Vagina (tissue), 2 donors: ENCODE measurements at regions not wholly inside any gene's neighbourhood (a gene's known extent, or its start where the extent isn't known, plus 50 kb on each side); places are given as distances from the start of the nearest gene placed in this dataset.

Experiments used
- DNase-seq, 2 donors: peaks; one replicate each; pipeline ENCODE4 v3.0.0-alpha.2; 2017; ENCODE audit errors: extremely low spot score in 2 of 2
- H3K27ac ChIP-seq: fragments of 200-600 bp; sonication (generic); one replicate; pipeline ENCODE4 v1.5.1; 2019
- H3K27me3 ChIP-seq: fragments of 200-600 bp; sonication (generic); one replicate; pipeline ENCODE4 v1.5.1; 2019
- H3K36me3 ChIP-seq, 2 donors: fragments of 200-600 bp; sonication (generic); one replicate each; pipeline ENCODE4 v1.5.1; 2017 to 2019
- H3K4me1 ChIP-seq: fragments of 200-600 bp; sonication (generic); one replicate; pipeline ENCODE4 v1.5.1; 2019
- H3K4me3 ChIP-seq, 2 donors: fragments of 200-600 bp; sonication (generic); 1 replicate in 1 of 2; 2 replicates in 1 of 2; pipeline ENCODE4 v1.5.1; 2016 to 2019
- H3K9me3 ChIP-seq: fragments of 200-600 bp; sonication (generic); one replicate; pipeline ENCODE4 v1.5.1; 2019
- CTCF ChIP-seq, 3 experiments: fragments of 450-650 bp in 2 of 3; fragments of 200-600 bp in 1 of 3; sonication (generic) in 1 of 3; IDR thresholded peaks; one replicate each; pipeline ENCODE4 v1.5.1; 2017 to 2019; ENCODE audit warnings: antibody characterized with exemption in 3 of 3, mild to moderate bottlenecking in 2 of 3, moderate library complexity in 2 of 3
- POLR2A ChIP-seq, 2 donors: fragments of 450-650 bp; IDR thresholded peaks; one replicate each; pipeline ENCODE4 v1.6.1; 2017; ENCODE audit warnings: antibody characterized with exemption in 2 of 2, mild to moderate bottlenecking in 2 of 2, moderate library complexity in 2 of 2
- POLR2AphosphoS5 ChIP-seq, 2 donors: sonication (generic); formaldehyde crosslinking; IDR thresholded peaks; one replicate each; pipeline ENCODE4 v1.9.0; 2017; ENCODE audit warnings: antibody characterized with exemption in 2 of 2, mild to moderate bottlenecking in 2 of 2, low read depth in 1 of 2; ENCODE audit not compliant: insufficient read depth in 1 of 2
- intact Hi-C: fragments of 100-400 bp; cut with DNase I; formaldehyde crosslinking; loops from one replicate; pipeline ENCODE4 v1.15.1; 2023

DNA sequence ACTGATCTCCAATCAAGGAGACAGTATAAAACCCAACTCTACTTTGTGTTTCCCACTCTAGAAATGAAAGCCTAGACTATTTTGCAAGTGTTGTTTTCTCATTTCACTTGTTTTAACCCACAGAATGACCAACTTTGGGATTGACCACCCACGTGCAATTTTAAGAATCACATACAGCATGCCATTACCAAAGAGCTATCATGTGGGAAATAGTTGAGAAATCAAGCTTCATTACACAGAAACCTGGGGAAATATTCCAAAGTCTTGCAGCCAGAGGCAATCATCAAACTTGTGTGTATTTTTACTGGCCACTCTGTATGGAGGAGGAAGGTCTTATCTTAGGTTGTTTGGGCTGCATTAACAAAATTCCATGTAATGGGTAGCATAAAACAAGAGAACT, 451.4 kb upstream of the DAB2 start:
- no peaks in the 10 kb centered on the region for H3K9me3 ChIP-seq
- H3K4me3 ChIP-seq, result no peak overlapping the region
- H3K27ac ChIP-seq, result no peak overlapping the region
- no peaks in the 10 kb centered on the region for H3K36me3 ChIP-seq
- no peaks in the 10 kb centered on the region for H3K27me3 ChIP-seq
- no peaks in the 10 kb centered on the region for H3K4me1 ChIP-seq
- no peak for DNase-seq
- intact Hi-C loops, result no loop called here
- TF ChIP-seq CTCF (IDR thresholded peaks at IDR 0.05) (no peak), POLR2AphosphoS5 (IDR thresholded peaks at IDR 0.05; ENCODE audit: insufficient read depth in 1 of 2, low read depth in 1 of 2) (no peak)

DNA sequence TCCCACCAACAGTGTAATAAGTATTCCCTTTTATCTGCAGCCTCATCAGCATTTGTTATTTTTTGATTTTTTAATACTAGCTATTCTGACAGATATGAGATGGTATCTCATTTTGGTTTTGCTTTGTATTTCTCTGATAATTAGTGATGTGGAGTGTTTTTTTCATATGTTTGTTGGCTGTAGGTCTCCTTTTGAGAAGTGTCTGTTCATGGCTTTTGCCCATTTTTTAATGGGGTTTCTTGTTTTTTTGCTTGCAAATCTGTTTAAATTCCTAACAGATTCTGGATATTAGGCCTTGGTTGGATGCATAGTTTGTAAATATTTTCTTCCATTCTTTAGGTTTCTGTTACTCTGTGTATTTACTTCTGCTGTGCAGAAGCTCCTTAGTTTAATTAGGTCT, 445.4 kb upstream of the DAB2 start:
- H3K4me3 ChIP-seq, result no peak overlapping the region
- intact Hi-C loops, result no loop called here
- TF ChIP-seq CTCF (IDR thresholded peaks at IDR 0.05) (no peak), POLR2AphosphoS5 (IDR thresholded peaks at IDR 0.05; ENCODE audit: insufficient read depth in 1 of 2, low read depth in 1 of 2) (no peak)

DNA sequence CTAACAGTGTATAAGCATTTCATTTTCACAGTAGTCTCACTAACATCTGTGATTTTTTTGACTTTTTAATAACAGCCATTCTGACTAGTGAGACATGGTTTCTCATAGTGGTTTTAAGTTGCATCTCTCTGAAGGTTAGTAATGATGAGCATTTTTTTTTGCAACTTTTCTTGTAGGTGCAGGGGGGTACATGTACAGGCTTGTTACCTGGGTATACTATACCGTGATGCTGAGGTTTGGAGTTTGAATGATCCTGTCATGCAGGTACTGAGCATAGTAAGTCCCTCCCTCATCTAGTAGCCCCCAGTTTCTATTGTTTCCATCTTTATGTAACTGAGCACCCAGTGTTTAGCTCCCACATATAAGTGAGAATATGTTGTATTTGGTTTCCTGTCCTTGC, 444.6 kb upstream of the DAB2 start:
- no peak overlapping the region for H3K27ac ChIP-seq
- intact Hi-C loops, result no loop called here
- H3K4me1 ChIP-seq, result no peaks in the 10 kb centered on the region
- no peaks in the 10 kb centered on the region for H3K36me3 ChIP-seq
- DNase-seq, result no peak
- H3K4me3 ChIP-seq, result no peak overlapping the region
- TF ChIP-seq POLR2A (IDR thresholded peaks at IDR 0.05), result no peak
- TF ChIP-seq POLR2AphosphoS5 (IDR thresholded peaks at IDR 0.05; ENCODE audit: insufficient read depth in 1 of 2, low read depth in 1 of 2), result no peak
- no peak for TF ChIP-seq CTCF (IDR thresholded peaks at IDR 0.05)
- no peaks in the 10 kb centered on the region for H3K27me3 ChIP-seq
- no peaks in the 10 kb centered on the region for H3K9me3 ChIP-seq

More for the DNA sequence above, 445.4 kb upstream of the DAB2 start:
- DNase-seq, result no peak
- no peaks in the 10 kb centered on the region for H3K4me1 ChIP-seq
- H3K27me3 ChIP-seq, result no peaks in the 10 kb centered on the region
- H3K9me3 ChIP-seq, result no peaks in the 10 kb centered on the region
- H3K36me3 ChIP-seq, result no peaks in the 10 kb centered on the region
- H3K27ac ChIP-seq, result no peak overlapping the region

GRCh38 chr5:39867923-39868322, 443.1 kb upstream of the DAB2 start:
- Histone ChIP-seq H3K27me3 (no peaks in the 10 kb centered on the region), H3K4me3 (no peak overlapping the region), H3K4me1 (no peaks in the 10 kb centered on the region), H3K9me3 (no peaks in the 10 kb centered on the region), H3K36me3 (no peaks in the 10 kb centered on the region), H3K27ac (no peak overlapping the region)
- DNase-seq, result no peak
- intact Hi-C loops, result no loop called here
- TF ChIP-seq POLR2A (IDR thresholded peaks at IDR 0.05) (no peak), CTCF (IDR thresholded peaks at IDR 0.05) (no peak), POLR2AphosphoS5 (IDR thresholded peaks at IDR 0.05; ENCODE audit: insufficient read depth in 1 of 2, low read depth in 1 of 2) (no peak)

DNA sequence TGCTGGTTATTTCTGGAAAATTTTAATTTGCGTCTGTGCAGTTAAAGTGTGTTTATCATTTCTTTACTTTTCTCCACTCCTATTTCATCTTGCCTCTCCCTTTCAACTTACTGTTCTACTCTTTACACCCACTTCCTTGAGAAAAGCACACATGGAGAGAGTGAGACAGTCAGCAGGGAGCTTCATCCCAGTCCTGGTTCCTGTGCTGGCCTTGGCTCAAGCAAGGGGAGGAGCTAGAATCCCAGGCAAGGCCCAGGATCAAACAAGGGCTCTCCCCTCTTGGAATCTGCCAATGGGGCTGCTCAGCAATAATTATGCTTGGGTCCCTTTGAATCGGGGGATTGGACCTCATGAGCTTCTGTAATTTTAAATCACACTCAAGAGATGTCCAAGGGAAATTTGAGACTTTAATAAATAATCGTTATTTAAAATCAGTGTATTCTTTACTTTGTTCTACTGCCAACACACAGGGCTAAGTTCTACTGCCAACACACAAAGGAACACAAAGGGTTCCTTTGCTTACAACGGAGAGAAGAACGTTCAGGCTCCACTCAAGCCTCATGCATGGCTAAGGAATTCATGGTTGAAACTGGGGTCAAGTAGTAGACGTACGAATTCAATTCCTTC, 439.3 kb upstream of the DAB2 start:
- H3K4me1 ChIP-seq, result no peaks in the 10 kb centered on the region
- no peaks in the 10 kb centered on the region for H3K27me3 ChIP-seq
- H3K27ac ChIP-seq, result no peak overlapping the region
- H3K9me3 ChIP-seq, result no peaks in the 10 kb centered on the region
- H3K36me3 ChIP-seq, result no peaks in the 10 kb centered on the region
- no peak for TF ChIP-seq CTCF (IDR thresholded peaks at IDR 0.05)
- no peak for TF ChIP-seq POLR2A (IDR thresholded peaks at IDR 0.05)
- TF ChIP-seq POLR2AphosphoS5 (IDR thresholded peaks at IDR 0.05; ENCODE audit: insufficient read depth in 1 of 2, low read depth in 1 of 2), result no peak
- no peak overlapping the region for H3K4me3 ChIP-seq
- intact Hi-C loops, result no loop called here
- no peak for DNase-seq
